CD4-positive, alpha-beta T cell (primary cell): ENCODE measurements at regions not wholly inside any gene's neighbourhood (a gene's known extent, or its start where the extent isn't known, plus 50 kb on each side); places are given as distances from the start of the nearest gene placed in this dataset.
A peak's percentile ranks its signal among the peaks of the same experiment; 100 is the strongest.
"Not testable (repeated sequence)": the region's sequence is repeated elsewhere in the genome, so short reads cannot be mapped to it uniquely, and the experiment has no call there.

Experiments used
- ATAC-seq: fragments of 200-7000 bp; cut with Tn5 transposase; one replicate; pipeline ENCODE4 v1.10.0; 2022; ENCODE audit warnings: mild to moderate bottlenecking; ENCODE audit not compliant: poor library complexity
- CTCF ChIA-PET: fragments of 350-600 bp; sonication (Branson Sonifier 250); formaldehyde crosslinking; loops from one replicate; lab custom pipeline; 2021; ENCODE audit warnings: antibody characterized with exemption, inconsistent platforms; lab: Charles Lee
- POLR2A ChIA-PET: fragments of 350-600 bp; sonication (Branson Sonifier 250); formaldehyde crosslinking; loops from one replicate; lab custom pipeline; 2021; ENCODE audit warnings: antibody characterized with exemption, inconsistent platforms; lab: Charles Lee
- DNase-seq, 14 experiments: peaks; one replicate each; pipeline ENCODE4 v3.0.0-alpha.2; 2013 to 2020; ENCODE audit warnings: mixed read lengths in 2 of 14
- H3K27ac ChIP-seq, 2 donors: one replicate each; pipeline versions ENCODE4 v1.5.1 to v1.7.0; 2013; ENCODE audit warnings: low read length in 2 of 2, low read depth in 1 of 2, mild to moderate bottlenecking in 1 of 2
- H3K27me3 ChIP-seq, 2 experiments: 1 replicate in 1 of 2; 2 replicates in 1 of 2; pipeline versions ENCODE4 v1.6.1 to v1.7.0; 2013; ENCODE audit warnings: low read length in 2 of 2, control low read depth in 1 of 2, mild to moderate bottlenecking in 1 of 2, moderate library complexity in 1 of 2; ENCODE audit not compliant: insufficient read depth in 2 of 2, control insufficient read depth in 1 of 2
- H3K36me3 ChIP-seq: one replicate; pipeline ENCODE4 v1.6.1; 2013; ENCODE audit warnings: low read length, control low read depth; ENCODE audit not compliant: insufficient read depth
- H3K4me1 ChIP-seq: one replicate; pipeline ENCODE4 v1.6.1; 2013; ENCODE audit warnings: low read length, control low read depth; ENCODE audit not compliant: insufficient read depth
- H3K4me3 ChIP-seq: one replicate; pipeline ENCODE4 v1.5.1; 2013; ENCODE audit warnings: mild to moderate bottlenecking, low read length, moderate library complexity
- H3K9me3 ChIP-seq, 2 experiments: 1 replicate in 1 of 2; 2 replicates in 1 of 2; pipeline versions ENCODE4 v1.6.1 to v1.7.0; 2013; ENCODE audit warnings: low read length in 2 of 2, mild to moderate bottlenecking in 2 of 2, control low read depth in 1 of 2, moderate library complexity in 1 of 2; ENCODE audit not compliant: control insufficient read depth in 1 of 2, insufficient read depth in 1 of 2
- H3K27ac Mint-ChIP-seq: one replicate; pipeline ENCODE4 v1.8.0; 2020; ENCODE audit warnings: mixed read lengths
- H3K27me3 Mint-ChIP-seq: one replicate; pipeline ENCODE4 v1.8.0; 2021; ENCODE audit warnings: mixed read lengths
- H3K36me3 Mint-ChIP-seq: one replicate; pipeline ENCODE4 v1.8.0; 2021; ENCODE audit warnings: low read depth, mixed read lengths
- H3K4me1 Mint-ChIP-seq: one replicate; pipeline ENCODE4 v1.8.0; 2021; ENCODE audit warnings: low read depth, mixed read lengths
- H3K4me3 Mint-ChIP-seq: one replicate; pipeline ENCODE4 v1.8.0; 2020; ENCODE audit warnings: mild to moderate bottlenecking, mixed read lengths
- H3K9me3 Mint-ChIP-seq: one replicate; pipeline ENCODE4 v1.8.0; 2020; ENCODE audit warnings: mixed read lengths
- intact Hi-C, 2 experiments: fragments of 100-400 bp; cut with DNase I in 1 of 2; cut with micrococcal nuclease in 1 of 2; formaldehyde crosslinking; loops; one replicate each; pipeline versions ENCODE4 v1.15.1 to v1.9.0; 2023 to 2025; cut with DNase I, micrococcal nuclease
- TF ChIP-seq, protein P1 (sequence below): fragments of 200-600 bp; IDR thresholded peaks from one replicate; pipeline ENCODE4 v1.8.0; 2022; ENCODE audit warnings: antibody characterized with exemption, mild to moderate bottlenecking

DNA sequence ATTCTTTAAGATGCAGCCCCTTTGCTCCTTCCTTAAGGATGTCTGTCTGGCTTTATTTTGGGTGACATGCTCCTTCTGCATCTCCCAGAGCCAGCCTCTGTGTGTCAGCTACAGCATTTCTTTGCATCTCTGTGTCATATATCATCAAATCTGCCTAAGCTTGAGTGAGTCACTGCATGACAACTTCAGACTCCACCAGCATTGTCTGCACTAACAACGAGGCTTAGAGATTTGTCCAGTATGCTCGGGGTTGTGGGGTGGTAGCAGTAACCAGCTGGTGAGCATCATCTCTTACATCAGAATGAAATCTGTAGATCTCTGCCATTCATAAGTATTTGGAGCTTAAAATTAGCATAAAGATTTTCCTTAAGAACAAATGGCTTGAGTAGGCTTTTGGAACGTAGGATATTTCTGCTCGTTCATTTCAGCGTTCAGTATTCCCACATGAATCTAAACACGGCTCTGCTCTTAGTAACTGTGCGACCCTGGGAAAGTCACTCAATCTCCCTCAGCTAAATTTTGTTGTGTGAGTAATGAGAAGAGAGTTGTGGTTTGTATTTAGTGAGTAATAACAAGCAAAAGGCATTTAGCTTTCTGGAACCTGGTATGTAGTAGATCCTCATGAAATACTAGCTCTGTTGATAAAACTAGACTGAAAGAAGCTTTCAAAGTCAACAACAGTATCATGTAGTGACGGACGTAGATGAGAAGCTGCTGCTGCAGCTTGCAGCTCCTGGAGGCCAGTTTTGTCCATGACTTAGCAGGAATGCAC is 137.8 kb upstream of the DUSP22 start:
- DNase-seq, intact Hi-C loops, H3K36me3 ChIP-seq, POLR2A ChIA-PET, H3K4me3 ChIP-seq, H3K4me1 Mint-ChIP-seq, H3K4me3 Mint-ChIP-seq, H3K27ac ChIP-seq, ATAC-seq, H3K9me3 Mint-ChIP-seq, H3K36me3 Mint-ChIP-seq, H3K27ac Mint-ChIP-seq, H3K4me1 ChIP-seq, H3K9me3 ChIP-seq, CTCF ChIA-PET: not testable (repeated sequence)
- H3K27me3 Mint-ChIP-seq, result peaks cover 52% of the 10 kb centered on the region
- peaks cover 2 to 10% of the 10 kb centered on the region in 2 experiments for H3K27me3 ChIP-seq

DNA sequence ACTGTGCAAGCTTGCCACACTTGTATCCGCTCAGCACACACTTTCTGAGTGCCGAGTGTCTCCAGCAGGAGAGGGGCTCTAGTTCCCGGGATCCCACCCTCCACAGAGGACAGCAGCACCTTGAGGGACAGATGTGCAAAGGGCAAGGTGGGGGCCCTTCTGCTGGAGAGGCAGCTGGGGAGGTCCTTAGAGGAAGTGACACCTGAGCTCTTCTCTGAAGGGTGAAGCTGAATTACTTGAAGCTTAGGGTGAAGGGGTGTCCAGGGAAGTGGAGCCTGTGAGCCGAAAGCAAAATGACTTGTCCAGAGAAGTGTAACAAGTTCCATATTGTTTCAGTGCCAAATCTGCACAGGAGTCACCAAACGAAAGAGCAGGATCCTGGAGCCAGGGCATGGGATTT is 136.3 kb upstream of the DUSP22 start:
- Histone ChIP-seq H3K4me1 (no peaks in the 10 kb centered on the region), H3K27me3 (peaks cover 2 to 10% of the 10 kb centered on the region in 2 experiments)

DNA sequence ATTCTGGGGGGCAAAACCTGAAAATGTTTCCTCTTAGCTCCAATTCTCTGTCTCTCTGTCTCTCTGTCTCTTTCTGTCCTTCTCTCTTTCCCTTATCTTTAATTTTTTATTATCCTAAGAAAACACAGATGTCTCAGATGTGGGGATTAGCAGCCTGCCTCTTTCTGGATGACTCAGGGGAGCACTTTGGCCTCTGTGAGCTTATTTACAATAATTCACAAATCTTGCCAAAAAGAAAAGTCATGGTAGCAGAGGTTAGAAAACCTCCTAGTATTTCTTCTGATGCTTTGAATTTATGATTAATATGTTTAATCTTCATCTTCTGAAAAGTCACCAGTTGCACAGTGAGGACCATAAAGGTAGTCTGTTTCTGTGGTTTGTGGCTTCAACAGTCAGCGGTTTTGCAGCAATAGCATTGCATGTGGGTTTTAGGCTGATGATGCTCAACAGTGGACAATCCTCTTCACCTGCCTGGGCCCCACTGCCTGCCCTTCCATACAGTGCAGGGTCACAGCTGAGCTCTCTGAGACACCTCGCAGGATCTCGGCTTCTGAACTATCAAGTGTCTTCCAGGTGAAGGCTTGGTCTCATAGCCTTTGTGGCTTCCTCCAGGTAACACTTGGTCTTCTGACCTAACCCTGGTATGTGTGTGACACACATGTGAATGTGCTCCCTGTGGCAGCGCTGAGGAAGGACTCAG is 135.7 kb upstream of the DUSP22 start:
- H3K4me1 Mint-ChIP-seq, H3K27ac Mint-ChIP-seq, H3K4me3 ChIP-seq, DNase-seq, H3K4me1 ChIP-seq, H3K27ac ChIP-seq, ATAC-seq, H3K4me3 Mint-ChIP-seq, H3K36me3 ChIP-seq, CTCF ChIA-PET, H3K9me3 Mint-ChIP-seq, intact Hi-C loops, H3K36me3 Mint-ChIP-seq, POLR2A ChIA-PET, H3K9me3 ChIP-seq: not testable (repeated sequence)
- peaks cover 57% of the 10 kb centered on the region for H3K27me3 Mint-ChIP-seq
- peaks cover 2 to 10% of the 10 kb centered on the region in 2 experiments for H3K27me3 ChIP-seq

More for the DNA sequence above, 136.3 kb upstream of the DUSP22 start:
- Histone ChIP-seq H3K4me3 (no peak overlapping the region), H3K27ac (no peak overlapping the region), H3K36me3 (no peaks in the 10 kb centered on the region), H3K9me3 (no peaks in the 10 kb centered on the region)
- ChIA-PET POLR2A (no interaction called here), CTCF (no interaction called here)
- intact Hi-C loops, result no loop called here
- Mint-ChIP-seq H3K9me3 (no peaks in the 10 kb centered on the region), H3K4me3 (no peak overlapping the region), H3K27ac (no peak overlapping the region), H3K36me3 (no peaks in the 10 kb centered on the region), H3K27me3 (peaks cover 58% of the 10 kb centered on the region), H3K4me1 (peaks cover 5% of the 10 kb centered on the region)
- ATAC-seq (no peak), DNase-seq (no peak)
- TF ChIP-seq, protein P1, sequence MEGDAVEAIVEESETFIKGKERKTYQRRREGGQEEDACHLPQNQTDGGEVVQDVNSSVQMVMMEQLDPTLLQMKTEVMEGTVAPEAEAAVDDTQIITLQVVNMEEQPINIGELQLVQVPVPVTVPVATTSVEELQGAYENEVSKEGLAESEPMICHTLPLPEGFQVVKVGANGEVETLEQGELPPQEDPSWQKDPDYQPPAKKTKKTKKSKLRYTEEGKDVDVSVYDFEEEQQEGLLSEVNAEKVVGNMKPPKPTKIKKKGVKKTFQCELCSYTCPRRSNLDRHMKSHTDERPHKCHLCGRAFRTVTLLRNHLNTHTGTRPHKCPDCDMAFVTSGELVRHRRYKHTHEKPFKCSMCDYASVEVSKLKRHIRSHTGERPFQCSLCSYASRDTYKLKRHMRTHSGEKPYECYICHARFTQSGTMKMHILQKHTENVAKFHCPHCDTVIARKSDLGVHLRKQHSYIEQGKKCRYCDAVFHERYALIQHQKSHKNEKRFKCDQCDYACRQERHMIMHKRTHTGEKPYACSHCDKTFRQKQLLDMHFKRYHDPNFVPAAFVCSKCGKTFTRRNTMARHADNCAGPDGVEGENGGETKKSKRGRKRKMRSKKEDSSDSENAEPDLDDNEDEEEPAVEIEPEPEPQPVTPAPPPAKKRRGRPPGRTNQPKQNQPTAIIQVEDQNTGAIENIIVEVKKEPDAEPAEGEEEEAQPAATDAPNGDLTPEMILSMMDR, result no peak

DNA sequence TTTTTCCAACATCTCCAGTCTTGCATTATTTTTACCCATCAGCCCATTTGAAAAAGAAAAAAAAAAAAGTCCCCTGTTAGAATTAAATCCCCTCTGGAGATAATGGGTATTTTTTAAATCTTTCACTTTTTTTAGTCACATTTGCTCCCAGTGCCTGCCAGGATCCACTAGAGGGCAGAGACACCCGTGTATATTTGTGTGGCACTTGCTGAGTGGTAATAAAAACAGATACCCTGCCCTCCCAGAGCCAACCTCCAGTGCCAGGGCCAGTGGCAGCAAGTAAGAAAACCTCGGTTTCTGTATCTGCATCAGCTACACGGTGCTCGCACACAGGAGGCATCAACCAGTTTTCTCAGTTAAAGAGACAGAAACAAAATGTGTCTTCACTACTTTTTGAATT is 135.1 kb upstream of the DUSP22 start:
- H3K27ac ChIP-seq, H3K9me3 ChIP-seq, H3K4me1 Mint-ChIP-seq, POLR2A ChIA-PET, H3K27ac Mint-ChIP-seq, H3K36me3 Mint-ChIP-seq, CTCF ChIA-PET, ATAC-seq, H3K4me3 Mint-ChIP-seq, H3K36me3 ChIP-seq, H3K9me3 Mint-ChIP-seq, H3K4me1 ChIP-seq, H3K4me3 ChIP-seq, intact Hi-C loops: not testable (repeated sequence)
- H3K27me3 ChIP-seq, result peaks cover 2 to 10% of the 10 kb centered on the region in 2 experiments
- peaks cover 51% of the 10 kb centered on the region for H3K27me3 Mint-ChIP-seq
- peak in 3 of 14 experiments; percentile 11 to 23 (median 17) for DNase-seq
- TF ChIP-seq, protein P1, result peak; percentile 58

DNA sequence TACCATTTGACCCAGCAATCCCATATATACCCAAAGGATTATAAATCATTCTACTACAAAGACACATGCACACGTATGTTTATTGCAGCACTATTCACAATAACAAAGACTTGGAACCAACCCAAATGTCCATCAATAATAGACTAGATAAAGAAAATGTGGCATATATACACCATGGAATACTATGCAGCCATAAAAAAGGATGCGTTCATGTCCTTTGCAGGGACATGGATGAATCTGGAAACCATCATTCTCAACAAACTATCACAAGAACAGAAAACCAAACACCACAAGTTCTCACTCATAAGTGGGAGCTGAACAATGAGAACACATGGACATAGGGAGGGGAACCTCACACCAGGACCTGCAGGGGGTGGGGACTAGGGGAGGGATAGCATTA is 130.6 kb upstream of the DUSP22 start:
- POLR2A ChIA-PET, intact Hi-C loops, H3K36me3 Mint-ChIP-seq: not testable (repeated sequence)

More for the DNA sequence above, 130.6 kb upstream of the DUSP22 start:
- H3K36me3 ChIP-seq, H3K27ac ChIP-seq, H3K27me3 ChIP-seq, H3K4me3 ChIP-seq, H3K4me1 ChIP-seq, H3K27ac Mint-ChIP-seq, ATAC-seq, H3K9me3 ChIP-seq, H3K9me3 Mint-ChIP-seq, H3K4me3 Mint-ChIP-seq, DNase-seq, CTCF ChIA-PET, H3K4me1 Mint-ChIP-seq: not testable (repeated sequence)
- peaks cover 19% of the 10 kb centered on the region for H3K27me3 Mint-ChIP-seq
